ENCODE measurements at regions not wholly inside any gene's neighbourhood (a gene's known extent, or its start where the extent isn't known, plus 50 kb on each side); places are given as distances from the start of the nearest gene placed in this dataset.

DNA sequence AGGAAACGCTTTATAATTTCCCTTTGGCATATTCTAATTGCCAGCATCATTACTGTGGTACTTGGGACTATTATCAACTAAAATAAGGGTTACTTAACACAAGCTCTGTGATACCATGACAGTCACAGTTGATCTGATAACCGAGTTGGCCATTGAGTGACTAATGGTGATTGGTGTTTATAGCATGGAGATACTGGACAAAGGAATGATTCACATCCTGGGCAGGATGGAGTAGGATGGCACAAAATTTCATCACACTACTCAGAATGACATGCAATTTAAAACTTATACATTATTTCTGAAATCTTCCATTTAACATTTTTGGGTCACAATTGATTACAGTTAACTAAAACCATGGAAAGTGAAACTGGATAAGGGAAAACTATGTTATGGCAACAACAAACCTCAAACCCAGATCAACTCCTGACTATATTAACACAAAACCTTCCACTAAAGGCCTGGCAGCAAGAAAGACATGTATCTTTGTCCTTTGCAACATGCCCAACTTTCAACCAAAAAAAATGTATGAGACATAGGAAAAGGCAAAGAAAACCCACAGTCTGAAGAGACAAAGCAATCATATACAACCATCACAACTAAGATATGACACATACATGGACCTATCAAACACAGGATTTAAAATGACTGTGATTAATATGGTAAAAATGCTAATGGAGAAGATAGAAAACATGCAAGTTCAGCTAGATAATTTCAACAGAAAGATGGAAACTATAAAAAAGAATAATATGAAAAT, 208.5 kb upstream of the NRP1 start:
- TF ChIP-seq, protein P1, sequence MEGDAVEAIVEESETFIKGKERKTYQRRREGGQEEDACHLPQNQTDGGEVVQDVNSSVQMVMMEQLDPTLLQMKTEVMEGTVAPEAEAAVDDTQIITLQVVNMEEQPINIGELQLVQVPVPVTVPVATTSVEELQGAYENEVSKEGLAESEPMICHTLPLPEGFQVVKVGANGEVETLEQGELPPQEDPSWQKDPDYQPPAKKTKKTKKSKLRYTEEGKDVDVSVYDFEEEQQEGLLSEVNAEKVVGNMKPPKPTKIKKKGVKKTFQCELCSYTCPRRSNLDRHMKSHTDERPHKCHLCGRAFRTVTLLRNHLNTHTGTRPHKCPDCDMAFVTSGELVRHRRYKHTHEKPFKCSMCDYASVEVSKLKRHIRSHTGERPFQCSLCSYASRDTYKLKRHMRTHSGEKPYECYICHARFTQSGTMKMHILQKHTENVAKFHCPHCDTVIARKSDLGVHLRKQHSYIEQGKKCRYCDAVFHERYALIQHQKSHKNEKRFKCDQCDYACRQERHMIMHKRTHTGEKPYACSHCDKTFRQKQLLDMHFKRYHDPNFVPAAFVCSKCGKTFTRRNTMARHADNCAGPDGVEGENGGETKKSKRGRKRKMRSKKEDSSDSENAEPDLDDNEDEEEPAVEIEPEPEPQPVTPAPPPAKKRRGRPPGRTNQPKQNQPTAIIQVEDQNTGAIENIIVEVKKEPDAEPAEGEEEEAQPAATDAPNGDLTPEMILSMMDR (IDR thresholded peaks at IDR 0.05): no peak
- TF ChIP-seq POLR2A (IDR thresholded peaks at IDR 0.05): no peak
